ENCODE measurements at regions not wholly inside any gene's neighbourhood (a gene's known extent, or its start where the extent isn't known, plus 50 kb on each side); places are given as distances from the start of the nearest gene placed in this dataset.
A peak's percentile ranks its signal among the peaks of the same experiment; 100 is the strongest.
"Not testable (repeated sequence)": the region's sequence is repeated elsewhere in the genome, so short reads cannot be mapped to it uniquely, and the experiment has no call there.

GRCh38 chr13:80695841-80696240 is 354.9 kb upstream of the SPRY2 start:
- Histone ChIP-seq H2BK12ac (ENCODE audit: low read length) (no peak overlapping the region), H2BK120ac (ENCODE audit: low read depth, low read length) (no peak overlapping the region), H2AFZ (ENCODE audit: low read length) (peak overlapping the region; percentile 74), H4K91ac (ENCODE audit: low read depth, low read length, poor library complexity) (no peak overlapping the region), H3K27me3 (ENCODE audit: control insufficient read depth in 3 of 3, insufficient read depth in 3 of 3, low read depth in 1 of 3, low read length in 3 of 3) (no peaks in the 10 kb centered on the region), H4K8ac (ENCODE audit: low read depth, low read length) (no peak overlapping the region), H3K36me3 (replicated peaks in 1 of 2; ENCODE audit: control insufficient read depth in 2 of 2, insufficient read depth in 2 of 2, low read length in 2 of 2) (no peaks in the 10 kb centered on the region), H2BK5ac (ENCODE audit: low read length) (no peak overlapping the region), H3K4me1 (ENCODE audit: control insufficient read depth in 2 of 2, insufficient read depth in 1 of 2, low read depth in 1 of 2, low read length in 2 of 2) (peaks cover 0 to 4% of the 10 kb centered on the region in 2 donors), H3K4me2 (ENCODE audit: insufficient read depth, low read length, poor library complexity, severe bottlenecking) (no peak overlapping the region), H3K4me3 (ENCODE audit: low read length in 2 of 2) (no peak overlapping the region), H3K9me3 (replicated peaks in 1 of 2; ENCODE audit: control insufficient read depth in 2 of 2, insufficient read depth in 1 of 2, low read depth in 1 of 2, low read length in 2 of 2) (peaks cover 0 to 2% of the 10 kb centered on the region in 2 donors), H3K14ac (ENCODE audit: low read length) (no peak overlapping the region), H3K79me1 (ENCODE audit: low read depth, low read length) (no peaks in the 10 kb centered on the region), H3K23ac (ENCODE audit: low read depth, low read length, poor library complexity) (no peak overlapping the region), H3K18ac (ENCODE audit: low read length) (no peak overlapping the region), H3K4ac (ENCODE audit: low read length) (no peak overlapping the region), H2BK15ac (ENCODE audit: low read length) (no peak overlapping the region), H3K27ac (replicated peaks; ENCODE audit: low read length) (no peak overlapping the region), H3K9ac (ENCODE audit: low read depth, low read length, poor library complexity) (no peak overlapping the region), H2AK5ac (ENCODE audit: low read depth, low read length) (no peak overlapping the region)
- DNase-seq (ENCODE audit: low spot score) = no peak
- no CpG with 5 or more reads among the region's 1 CpG for WGBS, 2 donors (ENCODE audit: extremely low coverage in 2 of 2, insufficient read length in 2 of 2, insufficient replicate concordance in 1 of 2)

GRCh38 chr13:80691814-80692213 is 350.9 kb upstream of the SPRY2 start:
- H3K9ac ChIP-seq (ENCODE audit: low read depth, low read length, poor library complexity); H3K23ac ChIP-seq (ENCODE audit: low read depth, low read length, poor library complexity); H2AFZ ChIP-seq (ENCODE audit: low read length); H3K18ac ChIP-seq (ENCODE audit: low read length); H3K27ac ChIP-seq (replicated peaks; ENCODE audit: low read length); H2BK120ac ChIP-seq (ENCODE audit: low read depth, low read length); H2BK5ac ChIP-seq (ENCODE audit: low read length); H3K27me3 ChIP-seq (ENCODE audit: control insufficient read depth in 3 of 3, insufficient read depth in 3 of 3, low read depth in 1 of 3, low read length in 3 of 3); H3K4me3 ChIP-seq (ENCODE audit: low read length in 2 of 2); H3K36me3 ChIP-seq (replicated peaks in 1 of 2; ENCODE audit: control insufficient read depth in 2 of 2, insufficient read depth in 2 of 2, low read length in 2 of 2); DNase-seq (ENCODE audit: low spot score); H3K4me2 ChIP-seq (ENCODE audit: insufficient read depth, low read length, poor library complexity, severe bottlenecking); H2BK12ac ChIP-seq (ENCODE audit: low read length); H3K14ac ChIP-seq (ENCODE audit: low read length); H2BK15ac ChIP-seq (ENCODE audit: low read length); H3K4ac ChIP-seq (ENCODE audit: low read length); H3K79me1 ChIP-seq (ENCODE audit: low read depth, low read length); H2AK5ac ChIP-seq (ENCODE audit: low read depth, low read length); H4K91ac ChIP-seq (ENCODE audit: low read depth, low read length, poor library complexity); H3K4me1 ChIP-seq (ENCODE audit: control insufficient read depth in 2 of 2, insufficient read depth in 1 of 2, low read depth in 1 of 2, low read length in 2 of 2); H4K8ac ChIP-seq (ENCODE audit: low read depth, low read length): not testable (repeated sequence)
- peaks cover 2 to 20% of the 10 kb centered on the region in 2 donors for H3K9me3 ChIP-seq (replicated peaks in 1 of 2; ENCODE audit: control insufficient read depth in 2 of 2, insufficient read depth in 1 of 2, low read depth in 1 of 2, low read length in 2 of 2)
- WGBS, 2 donors (ENCODE audit: extremely low coverage in 2 of 2, insufficient read length in 2 of 2, insufficient replicate concordance in 1 of 2) = no CpG with 5 or more reads among the region's 2 CpGs

GRCh38 chr13:80690208-80690607 is 349.3 kb upstream of the SPRY2 start:
- no peak overlapping the region for H2BK5ac ChIP-seq (ENCODE audit: low read length)
- H3K9ac ChIP-seq (ENCODE audit: low read depth, low read length, poor library complexity) = no peak overlapping the region
- H3K4me1 ChIP-seq (ENCODE audit: control insufficient read depth in 2 of 2, insufficient read depth in 1 of 2, low read depth in 1 of 2, low read length in 2 of 2) = peaks cover 0 to 5% of the 10 kb centered on the region in 2 donors
- no peak overlapping the region for H2BK12ac ChIP-seq (ENCODE audit: low read length)
- H3K23ac ChIP-seq (ENCODE audit: low read depth, low read length, poor library complexity) = no peak overlapping the region
- H2AK5ac ChIP-seq (ENCODE audit: low read depth, low read length) = no peak overlapping the region
- H3K18ac ChIP-seq (ENCODE audit: low read length) = no peak overlapping the region
- H3K9me3 ChIP-seq (replicated peaks in 1 of 2; ENCODE audit: control insufficient read depth in 2 of 2, insufficient read depth in 1 of 2, low read depth in 1 of 2, low read length in 2 of 2) = peaks cover 2 to 20% of the 10 kb centered on the region in 2 donors
- no peak overlapping the region for H3K4me2 ChIP-seq (ENCODE audit: insufficient read depth, low read length, poor library complexity, severe bottlenecking)
- no peaks in the 10 kb centered on the region for H3K36me3 ChIP-seq (replicated peaks in 1 of 2; ENCODE audit: control insufficient read depth in 2 of 2, insufficient read depth in 2 of 2, low read length in 2 of 2)
- H4K8ac ChIP-seq (ENCODE audit: low read depth, low read length) = no peak overlapping the region
- DNase-seq (ENCODE audit: low spot score) = no peak
- H4K91ac ChIP-seq (ENCODE audit: low read depth, low read length, poor library complexity) = no peak overlapping the region
- no CpG with 5 or more reads among the region's 3 CpGs for WGBS, 2 donors (ENCODE audit: extremely low coverage in 2 of 2, insufficient read length in 2 of 2, insufficient replicate concordance in 1 of 2)
- no peak overlapping the region for H3K27ac ChIP-seq (replicated peaks; ENCODE audit: low read length)
- no peak overlapping the region for H3K4ac ChIP-seq (ENCODE audit: low read length)
- no peaks in the 10 kb centered on the region for H3K27me3 ChIP-seq (ENCODE audit: control insufficient read depth in 3 of 3, insufficient read depth in 3 of 3, low read depth in 1 of 3, low read length in 3 of 3)
- no peak overlapping the region for H2BK15ac ChIP-seq (ENCODE audit: low read length)
- H2AFZ ChIP-seq (ENCODE audit: low read length) = peak overlapping the region; percentile 13
- H3K14ac ChIP-seq (ENCODE audit: low read length) = no peak overlapping the region
- H3K79me1 ChIP-seq (ENCODE audit: low read depth, low read length) = no peaks in the 10 kb centered on the region
- no peak overlapping the region for H2BK120ac ChIP-seq (ENCODE audit: low read depth, low read length)
- no peak overlapping the region for H3K4me3 ChIP-seq (ENCODE audit: low read length in 2 of 2)

GRCh38 chr13:80688593-80688992 is 347.7 kb upstream of the SPRY2 start:
- DNase-seq (ENCODE audit: low spot score) = no peak
- no peak overlapping the region for H2BK5ac ChIP-seq (ENCODE audit: low read length)
- H3K9me3 ChIP-seq (replicated peaks in 1 of 2; ENCODE audit: control insufficient read depth in 2 of 2, insufficient read depth in 1 of 2, low read depth in 1 of 2, low read length in 2 of 2) = peaks cover 2 to 20% of the 10 kb centered on the region in 2 donors
- no peak overlapping the region for H3K9ac ChIP-seq (ENCODE audit: low read depth, low read length, poor library complexity)
- no peak overlapping the region for H3K27ac ChIP-seq (replicated peaks; ENCODE audit: low read length)
- no peak overlapping the region for H3K4me2 ChIP-seq (ENCODE audit: insufficient read depth, low read length, poor library complexity, severe bottlenecking)
- peak overlapping the region; percentile 19 for H3K18ac ChIP-seq (ENCODE audit: low read length)
- H2BK15ac ChIP-seq (ENCODE audit: low read length) = peak overlapping the region; percentile 0
- H3K36me3 ChIP-seq (replicated peaks in 1 of 2; ENCODE audit: control insufficient read depth in 2 of 2, insufficient read depth in 2 of 2, low read length in 2 of 2) = no peaks in the 10 kb centered on the region
- no peaks in the 10 kb centered on the region for H3K27me3 ChIP-seq (ENCODE audit: control insufficient read depth in 3 of 3, insufficient read depth in 3 of 3, low read depth in 1 of 3, low read length in 3 of 3)
- peak overlapping the region; percentile 46 for H2AFZ ChIP-seq (ENCODE audit: low read length)
- no peak overlapping the region for H4K91ac ChIP-seq (ENCODE audit: low read depth, low read length, poor library complexity)
- H2BK12ac ChIP-seq (ENCODE audit: low read length) = no peak overlapping the region
- no peak overlapping the region for H2BK120ac ChIP-seq (ENCODE audit: low read depth, low read length)
- no peak overlapping the region for H3K4me3 ChIP-seq (ENCODE audit: low read length in 2 of 2)
- H3K4ac ChIP-seq (ENCODE audit: low read length) = no peak overlapping the region
- H2AK5ac ChIP-seq (ENCODE audit: low read depth, low read length) = peak overlapping the region; percentile 46
- H3K79me1 ChIP-seq (ENCODE audit: low read depth, low read length) = no peaks in the 10 kb centered on the region
- peaks cover 2 to 18% of the 10 kb centered on the region in 2 donors for H3K4me1 ChIP-seq (ENCODE audit: control insufficient read depth in 2 of 2, insufficient read depth in 1 of 2, low read depth in 1 of 2, low read length in 2 of 2)
- no peak overlapping the region for H4K8ac ChIP-seq (ENCODE audit: low read depth, low read length)
- H3K14ac ChIP-seq (ENCODE audit: low read length) = no peak overlapping the region
- H3K23ac ChIP-seq (ENCODE audit: low read depth, low read length, poor library complexity) = no peak overlapping the region

All from neuronal stem cell (in vitro differentiated cells).